ENCODE measurements at regions not wholly inside any gene's neighbourhood (a gene's known extent, or its start where the extent isn't known, plus 50 kb on each side); places are given as distances from the start of the nearest gene placed in this dataset.

DNA sequence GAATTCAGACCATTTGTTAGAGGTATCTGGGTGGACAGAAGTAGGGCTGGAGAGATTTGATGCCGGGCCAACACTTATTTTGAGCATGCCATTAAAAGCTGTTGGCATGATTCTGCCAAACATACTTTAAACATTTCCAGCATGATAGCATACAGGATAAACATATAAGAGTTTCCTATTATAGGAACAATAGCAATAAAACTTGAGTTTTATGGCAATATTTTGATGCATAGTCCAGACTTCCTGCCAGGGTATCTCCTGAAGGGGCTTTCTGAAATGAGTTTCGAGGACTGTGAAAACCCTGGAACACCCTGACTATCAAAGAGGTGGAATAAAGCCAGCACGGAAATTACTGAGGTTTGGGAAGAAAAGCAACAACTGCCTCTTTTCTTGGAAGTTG is 1398.0 kb upstream of the NXPH2 start:
- Histone ChIP-seq H3K4me3 (ENCODE audit: low read depth, low read length) (no peak overlapping the region), H3K27me3 (ENCODE audit: control insufficient read depth, insufficient read depth, low read length) (no peaks in the 10 kb centered on the region), H3K36me3 (ENCODE audit: control insufficient read depth, insufficient read depth, low read length) (no peaks in the 10 kb centered on the region)
- FAIRE-seq: no peak
- DNase-seq (ENCODE audit: low read depth): no peak
- TF ChIP-seq, protein P1, sequence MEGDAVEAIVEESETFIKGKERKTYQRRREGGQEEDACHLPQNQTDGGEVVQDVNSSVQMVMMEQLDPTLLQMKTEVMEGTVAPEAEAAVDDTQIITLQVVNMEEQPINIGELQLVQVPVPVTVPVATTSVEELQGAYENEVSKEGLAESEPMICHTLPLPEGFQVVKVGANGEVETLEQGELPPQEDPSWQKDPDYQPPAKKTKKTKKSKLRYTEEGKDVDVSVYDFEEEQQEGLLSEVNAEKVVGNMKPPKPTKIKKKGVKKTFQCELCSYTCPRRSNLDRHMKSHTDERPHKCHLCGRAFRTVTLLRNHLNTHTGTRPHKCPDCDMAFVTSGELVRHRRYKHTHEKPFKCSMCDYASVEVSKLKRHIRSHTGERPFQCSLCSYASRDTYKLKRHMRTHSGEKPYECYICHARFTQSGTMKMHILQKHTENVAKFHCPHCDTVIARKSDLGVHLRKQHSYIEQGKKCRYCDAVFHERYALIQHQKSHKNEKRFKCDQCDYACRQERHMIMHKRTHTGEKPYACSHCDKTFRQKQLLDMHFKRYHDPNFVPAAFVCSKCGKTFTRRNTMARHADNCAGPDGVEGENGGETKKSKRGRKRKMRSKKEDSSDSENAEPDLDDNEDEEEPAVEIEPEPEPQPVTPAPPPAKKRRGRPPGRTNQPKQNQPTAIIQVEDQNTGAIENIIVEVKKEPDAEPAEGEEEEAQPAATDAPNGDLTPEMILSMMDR (IDR thresholded peaks at IDR 0.05; ENCODE audit: insufficient read depth, low read length, severe bottlenecking): no peak

DNA sequence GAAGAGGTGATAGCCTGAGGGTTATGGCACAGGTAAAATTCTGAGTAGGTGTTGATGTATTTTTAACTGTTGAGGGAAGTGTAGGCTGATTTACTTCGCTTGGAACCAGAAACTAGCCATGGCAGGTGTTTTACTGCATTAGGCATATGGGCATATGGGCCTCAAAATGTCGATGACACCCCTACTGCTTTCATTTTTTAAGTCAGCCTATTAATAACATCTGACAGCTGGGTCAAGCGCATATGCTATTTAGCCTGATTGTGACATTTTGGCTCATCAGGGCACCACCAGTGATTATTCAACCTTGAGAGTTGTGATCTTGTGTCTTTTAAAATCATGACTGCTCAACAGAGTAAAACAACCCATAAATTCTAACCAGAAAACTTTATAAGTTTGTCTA is 1396.9 kb upstream of the NXPH2 start:
- no peak overlapping the region for H3K4me3 ChIP-seq (ENCODE audit: low read depth, low read length)
- no peaks in the 10 kb centered on the region for H3K27me3 ChIP-seq (ENCODE audit: control insufficient read depth, insufficient read depth, low read length)
- DNase-seq (ENCODE audit: low read depth) (no peak), FAIRE-seq (no peak)
- TF ChIP-seq, protein P1 (IDR thresholded peaks at IDR 0.05; ENCODE audit: insufficient read depth, low read length, severe bottlenecking): no peak
- no peaks in the 10 kb centered on the region for H3K36me3 ChIP-seq (ENCODE audit: control insufficient read depth, insufficient read depth, low read length)

DNA sequence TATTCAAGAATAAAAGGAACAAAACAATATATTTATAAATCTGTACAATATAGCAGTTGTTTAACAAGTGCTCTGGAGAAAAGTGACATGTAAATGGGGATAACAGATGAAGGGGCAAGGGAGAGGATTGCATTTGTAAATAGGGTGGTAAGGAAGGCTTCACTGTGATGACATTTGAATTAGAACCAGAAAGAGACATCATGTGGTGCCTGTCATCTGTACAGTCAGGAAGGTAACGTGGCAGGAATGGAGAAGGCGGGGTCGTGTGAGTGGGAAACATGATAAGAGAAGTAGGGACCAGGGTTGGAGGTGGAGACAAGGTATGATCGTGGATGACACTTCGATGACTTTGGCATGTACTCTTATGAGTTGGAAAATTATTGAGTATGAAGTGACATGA is 1393.6 kb upstream of the NXPH2 start:
- no peak overlapping the region for H3K4me3 ChIP-seq (ENCODE audit: low read depth, low read length)
- FAIRE-seq (peak; percentile 86), DNase-seq (ENCODE audit: low read depth) (no peak)
- TF ChIP-seq, protein P1 (IDR thresholded peaks at IDR 0.05; ENCODE audit: insufficient read depth, low read length, severe bottlenecking): no peak
- no peaks in the 10 kb centered on the region for H3K27me3 ChIP-seq (ENCODE audit: control insufficient read depth, insufficient read depth, low read length)
- H3K36me3 ChIP-seq (ENCODE audit: control insufficient read depth, insufficient read depth, low read length): no peaks in the 10 kb centered on the region

DNA sequence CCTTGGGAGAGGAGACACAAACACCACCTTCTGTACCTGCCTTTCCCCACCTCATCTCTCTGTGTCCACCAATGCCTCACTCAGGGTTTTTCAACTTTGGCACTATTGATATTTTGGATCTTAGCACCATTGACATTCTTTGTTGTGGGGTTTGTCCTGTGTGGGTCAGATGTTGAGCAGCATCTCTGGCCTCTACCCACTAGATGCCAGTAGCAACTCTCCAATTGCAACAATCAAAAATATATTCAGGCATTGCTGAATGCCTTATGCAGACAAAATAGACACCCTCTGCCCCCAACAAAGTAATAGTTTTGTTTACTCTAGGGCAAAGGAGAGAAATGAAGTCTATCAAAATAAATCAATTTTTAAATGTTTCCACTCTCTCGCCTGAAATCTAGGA is 1384.3 kb upstream of the NXPH2 start:
- DNase-seq (ENCODE audit: low read depth) (no peak), FAIRE-seq (no peak)
- TF ChIP-seq, protein P1 (IDR thresholded peaks at IDR 0.05; ENCODE audit: insufficient read depth, low read length, severe bottlenecking): no peak
- Histone ChIP-seq H3K4me3 (ENCODE audit: low read depth, low read length) (no peak overlapping the region), H3K27me3 (ENCODE audit: control insufficient read depth, insufficient read depth, low read length) (no peaks in the 10 kb centered on the region), H3K36me3 (ENCODE audit: control insufficient read depth, insufficient read depth, low read length) (no peaks in the 10 kb centered on the region)

DNA sequence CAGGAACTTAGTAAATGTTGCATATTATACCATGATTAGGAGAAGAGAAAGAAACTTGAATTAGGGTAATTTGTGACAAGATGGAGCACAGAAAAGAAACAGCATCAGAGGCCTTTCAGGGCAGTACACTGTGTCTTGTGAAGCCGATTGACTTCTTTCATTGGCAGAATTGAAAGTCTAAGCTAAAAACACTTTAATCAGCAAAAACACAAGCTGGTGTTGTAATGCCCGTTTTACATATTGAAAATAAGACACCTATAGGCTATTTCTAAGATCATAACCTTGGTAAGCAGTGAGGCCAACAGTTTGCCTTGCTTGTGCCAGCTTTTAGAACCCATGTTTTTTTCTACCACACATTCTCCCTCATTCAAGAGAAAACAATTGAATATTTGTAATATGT is 1378.1 kb upstream of the NXPH2 start:
- Histone ChIP-seq H3K36me3 (ENCODE audit: control insufficient read depth, insufficient read depth, low read length) (no peaks in the 10 kb centered on the region), H3K4me3 (ENCODE audit: low read depth, low read length) (no peak overlapping the region), H3K27me3 (ENCODE audit: control insufficient read depth, insufficient read depth, low read length) (no peaks in the 10 kb centered on the region)
- DNase-seq (ENCODE audit: low read depth): no peak
- TF ChIP-seq, protein P1 (IDR thresholded peaks at IDR 0.05; ENCODE audit: insufficient read depth, low read length, severe bottlenecking): no peak
- FAIRE-seq: no peak

DNA sequence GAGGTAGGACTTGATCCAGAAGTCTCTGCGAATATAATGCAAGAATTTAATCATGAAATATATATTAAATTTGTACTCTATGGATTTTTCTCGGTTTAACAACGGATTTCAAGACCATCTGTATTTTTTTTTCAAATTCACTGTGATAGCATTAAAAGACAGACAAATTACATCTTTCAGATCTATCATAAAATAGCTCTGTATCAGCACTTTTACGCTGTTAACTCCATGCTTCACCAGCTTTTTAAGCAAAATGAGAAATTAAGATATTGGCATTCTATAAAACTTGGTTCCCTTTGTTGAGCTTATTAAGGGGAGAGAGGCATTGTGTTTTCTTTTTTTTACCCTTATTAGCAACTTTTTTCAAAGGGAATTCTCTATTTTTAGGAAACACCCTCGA is 1377.6 kb upstream of the NXPH2 start:
- FAIRE-seq: no peak
- H3K27me3 ChIP-seq (ENCODE audit: control insufficient read depth, insufficient read depth, low read length): no peaks in the 10 kb centered on the region

More for the DNA sequence above, 1377.6 kb upstream of the NXPH2 start:
- Histone ChIP-seq H3K36me3 (ENCODE audit: control insufficient read depth, insufficient read depth, low read length) (no peaks in the 10 kb centered on the region), H3K4me3 (ENCODE audit: low read depth, low read length) (no peak overlapping the region)
- no peak for DNase-seq (ENCODE audit: low read depth)
- TF ChIP-seq, protein P1 (IDR thresholded peaks at IDR 0.05; ENCODE audit: insufficient read depth, low read length, severe bottlenecking): no peak
